ENCODE measurements at regions not wholly inside any gene's neighbourhood (a gene's known extent, or its start where the extent isn't known, plus 50 kb on each side); places are given as distances from the start of the nearest gene placed in this dataset.
A peak's percentile ranks its signal among the peaks of the same experiment; 100 is the strongest.
"Not testable (repeated sequence)": the region's sequence is repeated elsewhere in the genome, so short reads cannot be mapped to it uniquely, and the experiment has no call there.

DNA sequence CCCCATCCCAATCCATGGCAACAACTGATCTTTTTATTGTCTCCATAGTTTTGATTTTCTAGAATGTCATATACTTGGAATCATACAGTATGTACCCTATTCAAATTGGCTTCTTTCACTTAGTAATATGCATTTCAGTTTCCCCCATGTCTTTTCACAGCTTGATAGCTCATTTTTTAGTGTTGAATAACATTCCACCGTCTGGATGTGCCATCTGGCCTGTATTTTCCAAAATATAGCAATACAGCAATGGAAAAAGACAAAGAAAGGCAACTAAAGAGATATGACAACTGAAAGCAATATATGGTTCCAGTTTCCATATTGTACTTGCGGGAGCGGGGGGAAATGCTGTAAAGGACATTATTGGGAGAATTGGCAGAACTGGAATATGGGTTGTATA, 166.4 kb upstream of the NT5E start:
- DNase-seq (ENCODE audit: low read depth): no peak

DNA sequence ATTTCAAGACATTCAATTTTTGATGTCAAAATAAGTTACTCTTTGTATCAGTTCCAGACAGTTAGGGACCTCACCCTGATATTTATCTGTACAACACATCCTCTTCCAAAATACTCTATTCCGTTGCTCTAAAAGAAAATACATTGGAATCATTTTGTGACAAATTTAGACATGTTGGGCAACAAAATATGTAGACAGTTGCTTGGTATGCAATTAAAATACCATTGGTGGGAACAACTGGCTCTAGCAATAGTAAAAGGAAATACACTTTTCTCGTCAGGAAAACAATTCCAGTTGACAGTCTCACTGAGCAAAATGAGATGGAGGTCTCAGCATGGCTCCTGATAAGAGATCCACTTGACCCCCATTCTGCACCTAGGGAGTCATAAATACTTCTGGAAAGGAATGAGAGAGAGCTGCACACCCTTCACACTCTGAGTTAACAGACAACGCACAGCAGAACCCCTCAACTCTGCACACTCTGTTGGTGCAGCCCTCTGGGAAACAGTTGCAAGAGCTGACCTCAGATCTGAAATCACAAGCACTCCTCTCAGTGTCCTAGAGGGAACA, 171.3 kb upstream of the NT5E start:
- no peak for DNase-seq (ENCODE audit: low read depth)

DNA sequence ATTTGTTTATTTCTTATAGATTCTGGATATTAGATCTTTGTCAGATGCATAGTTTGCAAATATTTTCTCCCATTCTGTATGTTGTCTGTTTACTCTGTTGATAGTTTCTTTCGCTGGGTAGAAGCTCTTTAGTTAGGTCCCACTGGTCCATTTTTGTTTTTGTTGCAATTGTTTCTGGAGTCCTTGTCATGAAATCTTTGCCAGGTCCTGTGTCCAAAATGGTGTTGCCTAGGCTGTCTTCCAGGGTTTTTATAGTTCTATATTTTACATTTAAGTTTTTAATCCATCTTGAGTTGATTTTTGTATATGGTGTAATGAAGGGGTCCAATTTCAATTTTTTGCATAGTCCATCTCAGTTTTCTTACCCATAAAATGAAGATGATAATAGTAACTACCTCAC, 173.9 kb upstream of the NT5E start:
- DNase-seq (ENCODE audit: low read depth): not testable (repeated sequence)

DNA sequence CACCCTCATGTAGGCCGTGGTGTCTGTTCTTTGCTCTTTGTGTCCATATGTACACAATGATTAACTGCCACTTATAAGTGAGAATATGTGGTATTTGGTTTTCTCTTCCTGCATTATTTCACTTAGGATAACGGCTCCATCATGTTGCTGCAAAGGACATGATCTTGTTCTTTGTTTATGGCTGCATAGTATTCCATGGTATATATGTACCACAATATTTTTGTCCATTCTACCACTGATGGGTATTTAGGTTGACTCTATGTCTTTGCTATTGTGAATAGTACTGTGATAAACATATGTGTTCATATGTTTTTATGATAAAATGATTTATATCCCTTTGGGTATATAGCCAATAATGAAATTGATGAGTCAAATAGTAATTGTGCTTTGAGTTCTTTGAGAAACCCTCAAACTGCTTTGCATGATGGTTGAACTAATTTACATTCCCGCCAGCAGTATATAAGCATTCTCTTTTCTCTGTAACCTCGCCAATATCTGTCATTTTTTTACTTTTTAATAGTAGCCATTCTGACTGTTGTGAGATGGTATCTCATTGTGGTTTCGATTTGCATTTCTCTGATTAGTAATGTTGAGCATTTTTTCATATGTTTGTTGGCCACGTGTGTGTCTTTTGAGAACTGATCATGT, 174.4 kb upstream of the NT5E start:
- DNase-seq (ENCODE audit: low read depth): no peak

DNA sequence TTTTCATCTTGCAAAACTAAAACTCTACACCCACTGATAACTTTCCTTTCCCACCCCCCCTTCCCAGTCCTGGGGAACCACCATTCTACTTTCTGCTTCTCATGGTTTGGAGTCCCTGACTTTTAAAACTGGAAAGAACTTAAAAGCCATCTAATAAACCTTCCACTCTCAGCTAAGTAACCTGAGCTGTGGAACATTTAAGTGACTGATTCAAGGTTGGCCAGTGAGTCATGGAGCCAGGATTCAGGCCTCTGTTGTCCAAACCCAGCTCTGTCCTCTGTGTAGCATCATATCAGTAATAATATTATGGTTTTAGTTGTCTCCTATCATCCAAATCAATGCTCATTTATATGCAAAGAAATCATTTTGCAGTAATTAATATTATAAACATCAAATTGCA, 176.0 kb upstream of the NT5E start:
- DNase-seq (ENCODE audit: low read depth): no peak

DNA sequence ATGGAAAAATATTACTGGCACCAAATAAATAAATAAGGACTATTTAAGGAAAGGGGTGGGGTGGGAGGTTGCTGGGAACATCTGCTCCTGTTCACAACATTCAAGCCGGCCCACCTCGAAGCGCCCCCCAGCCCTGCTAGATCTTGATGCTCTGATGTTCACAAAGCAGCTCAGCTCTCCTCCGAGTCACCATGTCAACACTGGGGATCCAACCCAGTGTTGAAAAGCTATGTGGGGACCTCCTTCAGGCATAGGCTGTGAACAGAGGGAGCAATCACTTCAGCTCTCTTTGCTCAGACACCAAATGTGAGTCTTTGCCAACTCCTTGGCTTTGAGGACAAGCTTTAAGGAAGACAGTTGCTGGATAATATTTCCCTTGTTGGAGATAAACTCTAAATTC, 176.8 kb upstream of the NT5E start:
- DNase-seq (ENCODE audit: low read depth): no peak

DNA sequence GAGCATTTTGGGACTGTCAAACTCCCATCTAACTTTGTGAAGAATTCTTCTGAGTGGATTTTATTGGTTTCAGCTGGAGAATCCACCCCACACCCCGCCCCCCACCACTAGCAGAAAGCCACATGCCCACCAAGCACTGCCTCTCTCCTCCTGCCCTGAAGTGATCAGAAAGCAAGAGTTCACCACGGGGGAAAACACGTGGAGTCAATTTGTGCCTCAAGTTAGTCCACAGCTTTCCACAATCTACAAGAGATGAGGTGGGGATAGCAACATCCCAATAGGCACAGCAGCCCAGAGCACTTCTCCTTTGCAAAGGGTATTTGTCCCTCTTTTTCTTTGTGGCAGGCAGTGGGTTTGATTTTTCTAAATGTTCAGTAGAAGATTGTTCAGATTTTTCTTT, 177.3 kb upstream of the NT5E start:
- DNase-seq (ENCODE audit: low read depth): no peak

DNA sequence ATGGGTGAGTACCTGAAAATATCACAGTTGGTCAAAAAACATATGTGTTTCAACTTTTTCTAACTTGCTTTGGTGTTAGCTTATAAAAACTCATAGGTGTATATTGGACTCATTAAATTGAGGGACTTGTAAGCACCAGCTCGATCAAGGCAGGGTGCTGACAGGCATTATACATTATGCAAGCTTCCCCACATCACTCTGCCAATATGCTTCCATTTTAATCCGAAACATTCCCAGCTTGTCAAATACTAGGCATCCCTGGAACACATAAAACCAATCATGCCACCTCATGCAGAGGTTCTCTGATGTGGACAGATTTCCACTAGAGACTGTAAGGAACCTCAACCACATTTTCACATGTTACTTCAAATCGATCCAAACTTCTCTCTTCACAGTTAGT, 187.3 kb upstream of the NT5E start:
- no peak for DNase-seq (ENCODE audit: low read depth)

DNA sequence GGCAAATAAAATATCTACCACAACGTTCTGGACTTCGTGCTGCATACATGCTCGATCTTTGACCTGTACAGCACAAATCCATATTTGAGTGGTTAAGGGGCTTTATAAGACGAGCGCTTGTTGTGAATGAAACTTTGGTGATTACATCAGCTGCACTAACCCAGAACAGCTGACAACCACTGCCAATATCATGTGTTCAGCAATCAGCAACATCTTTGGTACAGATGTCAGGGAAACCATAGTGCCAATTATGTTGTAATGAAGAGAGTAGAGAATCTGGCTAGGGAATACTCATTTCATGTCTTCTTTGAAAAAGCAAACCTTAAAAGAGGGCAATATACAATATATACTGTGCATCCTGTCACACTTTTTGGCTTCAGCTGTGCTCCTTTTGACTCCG, 188.6 kb upstream of the NT5E start:
- peak; percentile 90 for DNase-seq (ENCODE audit: low read depth)

DNA sequence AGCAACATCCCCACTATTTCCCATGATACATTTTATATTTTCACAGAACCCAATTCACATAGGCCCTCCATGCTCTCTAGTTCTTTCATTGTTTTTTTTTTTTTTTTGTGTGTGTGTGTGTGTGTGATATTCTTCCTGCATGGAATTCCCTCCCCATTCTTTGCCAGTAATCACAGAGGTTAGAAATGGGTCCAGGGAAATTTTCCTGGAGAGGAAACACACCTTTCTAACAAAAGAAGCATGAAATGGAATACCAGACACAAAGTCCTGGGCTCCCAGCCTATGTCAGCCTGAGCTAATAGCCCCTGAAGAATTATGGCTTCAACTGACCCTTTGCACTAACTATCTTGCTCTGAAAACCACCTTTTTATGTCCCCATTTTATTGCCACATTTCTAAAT, 194.2 kb upstream of the NT5E start:
- DNase-seq (ENCODE audit: low read depth): no peak

DNA sequence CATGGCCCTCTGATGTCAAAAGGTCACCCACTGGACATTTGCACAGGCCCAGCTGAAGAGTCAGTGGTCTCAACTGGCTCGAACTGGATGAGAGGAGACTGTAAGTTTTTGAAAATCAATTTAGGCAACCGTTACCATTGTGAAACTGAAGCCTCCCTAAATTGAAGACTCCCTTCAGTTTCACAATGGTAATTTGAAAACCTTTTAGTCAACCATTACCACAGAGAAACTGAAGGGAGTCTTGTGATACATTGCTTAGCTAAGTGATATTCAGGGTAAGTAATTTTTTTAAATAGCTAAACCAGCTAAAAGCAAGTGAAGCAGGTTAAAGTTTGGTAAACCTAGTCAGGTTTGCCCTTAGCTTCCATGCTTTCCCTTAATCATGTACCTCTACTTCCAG, 197.3 kb upstream of the NT5E start:
- DNase-seq (ENCODE audit: low read depth): no peak

DNA sequence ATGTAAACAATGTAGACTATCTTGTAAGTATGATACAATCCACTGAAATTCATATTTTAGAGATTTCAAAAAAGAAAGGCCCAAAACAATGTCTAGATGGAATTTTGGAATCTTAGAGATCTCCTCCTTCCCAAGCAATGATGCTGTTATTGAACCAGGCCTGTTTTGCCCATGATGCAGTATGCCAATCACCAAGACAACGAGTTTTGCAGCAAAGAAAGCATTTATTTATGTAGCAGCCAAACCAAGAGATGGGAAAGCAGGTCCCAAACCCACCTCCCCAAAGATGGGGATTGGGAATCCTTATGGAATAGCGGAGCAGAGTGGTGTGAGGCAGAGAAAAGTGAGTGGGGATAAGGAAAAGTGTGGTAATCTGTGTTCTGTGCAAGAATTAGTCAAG, 197.8 kb upstream of the NT5E start:
- DNase-seq (ENCODE audit: low read depth): no peak

DNA sequence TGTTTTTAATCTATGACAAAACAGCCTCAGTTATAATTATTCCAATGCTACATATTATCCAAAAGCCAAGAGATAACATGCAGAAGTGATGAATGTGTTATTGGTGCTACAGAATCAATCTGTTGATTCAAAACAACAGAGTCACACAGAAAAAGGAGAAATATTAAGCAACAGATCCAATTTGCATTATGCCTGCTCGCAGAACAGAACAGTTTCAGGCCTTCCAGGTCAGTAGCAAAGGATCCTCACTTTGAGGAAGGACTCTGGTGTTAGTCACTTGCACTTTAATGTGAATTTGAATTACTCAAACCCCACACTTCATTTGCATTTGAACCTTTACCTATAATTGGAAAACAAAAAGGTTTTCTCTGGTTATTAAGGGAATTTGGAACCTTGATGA, 198.6 kb upstream of the NT5E start:
- DNase-seq (ENCODE audit: low read depth): no peak

DNA sequence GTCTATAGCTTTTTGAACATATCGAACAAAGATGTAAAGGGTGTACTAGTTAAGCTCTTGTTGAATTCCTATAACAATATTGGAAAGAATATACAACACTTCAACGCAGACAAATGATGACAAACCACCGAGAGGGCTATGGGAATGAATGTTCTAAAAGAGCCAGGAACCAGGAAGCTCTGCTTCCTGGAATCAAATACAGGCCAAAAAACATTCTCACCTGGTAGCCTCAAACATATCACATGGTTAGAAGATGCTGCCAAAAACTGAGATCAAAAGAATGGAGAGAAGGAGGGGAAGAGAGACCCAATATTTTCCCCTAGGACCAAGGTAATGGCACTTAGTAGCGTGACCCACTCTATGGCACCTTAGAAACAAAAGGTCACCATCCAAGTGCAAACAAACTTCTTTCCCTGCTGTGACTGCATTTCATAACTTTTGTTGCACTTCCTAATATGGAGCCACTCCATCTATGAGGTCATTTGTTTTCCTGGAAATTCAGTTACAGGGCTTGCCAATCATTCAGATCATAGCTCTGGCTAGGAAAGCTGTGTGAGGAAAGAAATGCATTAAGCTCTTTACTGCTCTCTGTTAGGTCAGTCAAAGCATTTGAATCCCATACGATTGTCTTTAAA, 199.2 kb upstream of the NT5E start:
- DNase-seq (ENCODE audit: low read depth): peak; percentile 68

DNA sequence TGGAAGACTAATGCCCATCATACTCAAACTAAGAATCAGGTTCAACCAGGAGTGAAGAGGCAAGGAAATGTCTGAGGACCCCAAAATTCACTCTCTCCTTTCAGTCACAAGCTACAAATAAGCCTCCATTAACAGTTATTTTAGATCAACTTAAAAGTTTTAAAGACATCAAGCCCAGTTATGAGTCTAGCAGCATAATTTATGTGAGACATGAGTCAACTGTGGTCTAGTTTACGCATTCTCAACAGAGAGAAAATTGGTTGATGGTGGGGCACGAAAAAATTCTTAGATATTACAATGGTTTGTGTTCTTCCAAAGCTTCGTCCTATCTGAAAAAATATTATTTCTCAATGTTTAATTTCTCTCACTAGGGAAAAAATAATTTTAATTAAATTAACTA, 204.9 kb upstream of the NT5E start:
- no peak for DNase-seq (ENCODE audit: low read depth)

DNA sequence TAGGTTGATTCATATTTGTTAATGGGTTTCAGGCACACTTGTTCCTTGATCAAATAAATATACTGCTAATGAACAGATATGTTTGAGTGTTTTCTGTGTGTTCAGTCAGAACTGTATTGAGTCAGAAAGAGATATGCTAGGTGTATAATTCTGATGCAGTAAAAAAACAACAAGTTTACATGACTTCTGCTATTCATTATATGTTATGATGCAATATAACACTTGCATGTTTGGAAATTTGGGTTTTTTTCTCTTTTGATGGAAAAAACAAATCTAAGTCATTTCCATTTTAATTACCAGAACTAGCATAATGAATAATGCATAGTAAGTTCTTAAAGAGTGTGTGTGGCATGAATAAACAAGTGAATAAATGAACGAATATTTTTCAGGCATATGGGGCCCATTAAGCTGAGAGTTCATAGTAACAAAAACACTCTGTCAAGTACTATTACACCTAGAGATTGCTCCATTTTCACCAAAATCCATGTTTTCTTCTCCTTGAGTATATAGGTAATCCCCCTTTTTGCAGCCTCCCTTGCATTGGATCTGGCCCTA, 208.3 kb upstream of the NT5E start:
- no peak for DNase-seq (ENCODE audit: low read depth)

DNA sequence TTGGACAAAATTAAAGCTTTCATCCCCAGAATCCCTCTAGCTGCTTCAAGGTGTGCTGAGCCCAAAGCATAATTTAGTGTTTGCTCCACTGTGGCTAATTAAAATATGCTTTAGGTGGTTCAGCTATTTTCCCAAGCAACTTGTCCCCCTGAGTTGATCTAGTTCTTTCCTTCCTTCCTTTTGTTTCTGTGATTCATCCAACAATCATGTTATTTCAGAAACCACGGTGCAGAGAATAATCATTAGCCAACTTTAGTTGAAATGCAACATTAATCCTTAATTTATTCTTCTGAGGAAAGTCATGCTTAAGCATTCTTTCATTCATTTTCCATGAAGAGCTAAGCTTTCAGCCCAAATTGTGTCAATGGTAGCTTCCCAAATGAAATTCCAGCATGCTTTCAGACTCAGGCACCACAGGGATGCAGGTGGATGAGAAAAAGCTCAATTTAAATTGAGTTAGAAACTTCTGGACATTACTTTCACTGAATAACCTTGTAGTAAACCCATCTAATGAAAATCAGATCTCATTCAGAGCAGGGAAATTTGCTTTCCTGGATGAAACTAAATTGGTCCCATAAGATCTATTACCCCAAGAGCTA, 209.0 kb upstream of the NT5E start:
- DNase-seq (ENCODE audit: low read depth): no peak

DNA sequence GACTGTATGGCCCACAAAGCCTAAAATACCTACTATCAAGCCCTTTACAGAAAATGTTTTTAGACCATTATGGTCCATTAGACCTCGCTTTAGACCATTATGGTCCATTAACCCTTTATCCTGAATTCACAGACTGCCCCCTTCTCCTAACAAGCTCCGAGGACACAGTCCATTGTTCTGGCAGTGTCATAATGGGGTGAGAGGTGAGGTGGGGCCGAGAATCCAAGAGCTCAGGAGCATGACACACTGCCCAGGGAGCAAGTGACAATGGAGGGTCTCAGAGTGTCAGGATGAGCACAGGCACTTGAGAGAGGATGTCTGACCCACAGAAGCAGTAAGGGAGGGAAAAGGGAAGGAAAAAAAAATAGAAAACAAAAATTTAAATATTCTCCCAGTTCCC, 212.4 kb upstream of the NT5E start:
- DNase-seq (ENCODE audit: low read depth): no peak

DNA sequence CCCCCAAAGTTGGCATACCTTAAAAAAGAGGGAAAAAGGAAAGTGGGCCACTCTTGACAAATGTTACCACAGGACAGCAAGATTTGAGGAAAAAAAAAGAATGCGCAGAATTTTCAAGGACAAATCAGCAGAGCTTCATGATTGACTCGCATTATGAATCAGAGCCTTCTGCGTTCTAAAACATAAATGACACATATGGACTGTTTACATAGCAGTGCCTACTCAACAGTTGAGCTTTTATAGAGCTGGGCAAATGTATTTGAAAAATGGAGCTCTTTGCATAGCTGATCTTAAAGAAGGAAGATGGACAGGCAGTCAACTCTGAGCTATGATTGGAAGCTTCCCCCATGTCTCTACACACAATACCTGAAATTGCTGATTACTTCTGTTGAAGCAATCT, 213.2 kb upstream of the NT5E start:
- DNase-seq (ENCODE audit: low read depth): no peak

DNA sequence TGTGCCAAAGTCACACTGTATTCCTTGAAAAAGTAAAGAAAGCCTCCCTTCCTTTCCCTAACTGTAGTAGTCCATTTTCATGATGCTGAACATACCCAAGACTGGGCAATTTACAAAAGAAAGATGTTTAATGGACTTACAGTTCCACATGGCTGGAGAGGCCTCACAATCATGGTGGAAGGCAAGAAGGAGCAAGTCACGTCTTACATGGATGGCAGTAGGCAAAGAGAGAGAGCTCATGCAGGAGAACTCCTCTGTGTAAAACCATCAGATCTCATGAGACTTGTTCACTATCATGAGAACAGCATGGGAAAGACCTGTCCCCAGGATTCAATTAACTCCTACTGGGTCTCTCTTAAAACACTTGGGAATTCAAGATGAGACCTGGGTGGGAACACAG, 222.5 kb upstream of the NT5E start:
- DNase-seq (ENCODE audit: low read depth): not testable (repeated sequence)

DNA sequence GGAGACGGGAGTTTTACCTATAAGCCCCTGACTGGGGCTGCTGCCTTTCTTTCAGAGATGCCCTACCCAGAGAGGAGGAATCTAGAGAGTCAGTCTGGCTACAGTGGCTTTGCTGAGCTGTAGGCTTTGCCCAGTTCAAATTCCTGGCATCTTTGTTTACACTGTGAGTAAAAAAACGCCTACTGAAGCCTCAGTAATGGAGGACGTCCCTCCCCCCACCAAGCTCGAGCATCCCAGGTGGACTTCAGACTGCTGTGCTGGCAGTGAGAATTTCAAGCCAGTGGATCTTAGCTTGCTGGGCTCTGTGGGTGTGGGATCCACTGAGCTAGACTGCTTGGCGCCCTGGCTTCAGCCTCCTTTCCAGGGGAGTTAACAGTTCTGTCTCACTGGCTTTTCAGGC, 237.1 kb upstream of the NT5E start:
- DNase-seq (ENCODE audit: low read depth): not testable (repeated sequence)

DNA sequence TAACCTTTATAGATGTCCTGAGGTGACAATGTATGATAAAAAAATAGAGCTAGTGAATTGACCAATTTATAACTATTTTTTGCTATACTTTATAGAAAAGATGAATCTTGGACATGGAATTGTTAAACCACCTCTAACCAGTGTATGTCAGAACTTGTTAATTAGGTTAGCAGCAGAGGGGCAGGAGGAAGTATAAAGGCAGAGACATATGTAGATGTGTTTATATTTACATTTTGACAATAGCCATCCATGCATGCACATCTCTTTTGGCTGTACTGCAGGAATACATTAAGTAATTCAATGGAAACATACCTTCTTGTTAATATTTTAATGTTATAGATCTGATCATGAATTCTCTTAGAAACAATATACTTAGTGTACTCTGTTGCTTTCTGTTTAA, 254.6 kb upstream of the NT5E start:
- no peak for DNase-seq (ENCODE audit: low read depth)

DNA sequence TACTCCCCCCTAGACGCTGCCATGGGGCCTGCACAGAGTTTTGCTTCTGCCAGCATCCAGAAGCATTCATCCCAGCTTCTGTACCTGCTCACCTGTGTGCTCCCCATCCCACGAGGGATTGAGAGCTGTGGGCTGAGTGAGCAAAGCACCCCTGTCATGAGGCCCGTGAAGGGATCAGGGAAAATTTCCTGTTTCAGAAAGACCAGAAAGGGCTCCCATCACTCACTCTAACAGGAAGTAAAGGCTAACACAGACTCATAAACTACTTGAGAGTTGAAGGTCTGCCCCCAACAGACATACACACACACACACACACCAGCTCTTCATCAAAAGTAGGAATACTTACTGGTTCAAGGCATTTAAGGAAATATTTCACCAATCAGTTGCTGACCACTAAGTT, 256.5 kb upstream of the NT5E start:
- no peak for DNase-seq (ENCODE audit: low read depth)
